ENCODE measurements at regions not wholly inside any gene's neighbourhood (a gene's known extent, or its start where the extent isn't known, plus 50 kb on each side); places are given as distances from the start of the nearest gene placed in this dataset.
"Not testable (repeated sequence)": the region's sequence is repeated elsewhere in the genome, so short reads cannot be mapped to it uniquely, and the experiment has no call there.

GRCh38 chr2:39487398-39488250, 50.5 kb upstream of the MAP4K3 start:
- no peak for DNase-seq (ENCODE audit: low read depth in 2 of 2)

GRCh38 chr2:39488450-39488849, 51.4 kb upstream of the MAP4K3 start:
- no peak for DNase-seq (ENCODE audit: low read depth in 2 of 2)

GRCh38 chr2:39490586-39490985, 53.5 kb upstream of the MAP4K3 start:
- DNase-seq (ENCODE audit: low read depth in 2 of 2): no peak

- DNase-seq (ENCODE audit: low read depth in 2 of 2): no peak
Observed at GRCh38 chr2:39491653-39492052, 54.6 kb upstream of the MAP4K3 start.

GRCh38 chr2:39492095-39492590, 55.1 kb upstream of the MAP4K3 start:
- no peak for DNase-seq (ENCODE audit: low read depth in 2 of 2)

- DNase-seq (ENCODE audit: low read depth in 2 of 2): no peak
Observed at GRCh38 chr2:39492716-39493115, 55.6 kb upstream of the MAP4K3 start.

DNA sequence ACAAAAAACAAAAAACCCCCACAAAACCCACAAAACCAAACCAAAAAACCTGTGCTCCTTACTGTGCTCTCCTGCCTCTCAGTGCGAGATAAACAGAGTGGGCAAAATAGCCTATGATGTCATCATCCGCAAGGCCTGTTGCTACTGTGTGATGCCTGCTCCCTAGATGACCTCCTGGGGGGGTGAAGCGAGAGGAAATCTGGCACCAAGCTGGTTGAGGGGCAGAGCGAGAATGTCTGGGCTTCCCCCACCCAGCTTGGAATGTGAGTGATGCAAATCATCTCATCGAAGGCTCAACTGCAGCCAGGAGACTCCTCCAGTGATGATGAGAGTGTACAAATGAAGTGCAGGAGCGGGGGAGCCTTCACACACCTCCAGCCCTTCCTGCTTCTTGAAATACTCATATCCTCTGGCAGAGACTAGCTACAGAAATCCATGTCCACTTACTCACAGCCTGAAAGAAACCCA, 57.7 kb upstream of the MAP4K3 start:
- no peak for DNase-seq (ENCODE audit: low read depth in 2 of 2)

DNA sequence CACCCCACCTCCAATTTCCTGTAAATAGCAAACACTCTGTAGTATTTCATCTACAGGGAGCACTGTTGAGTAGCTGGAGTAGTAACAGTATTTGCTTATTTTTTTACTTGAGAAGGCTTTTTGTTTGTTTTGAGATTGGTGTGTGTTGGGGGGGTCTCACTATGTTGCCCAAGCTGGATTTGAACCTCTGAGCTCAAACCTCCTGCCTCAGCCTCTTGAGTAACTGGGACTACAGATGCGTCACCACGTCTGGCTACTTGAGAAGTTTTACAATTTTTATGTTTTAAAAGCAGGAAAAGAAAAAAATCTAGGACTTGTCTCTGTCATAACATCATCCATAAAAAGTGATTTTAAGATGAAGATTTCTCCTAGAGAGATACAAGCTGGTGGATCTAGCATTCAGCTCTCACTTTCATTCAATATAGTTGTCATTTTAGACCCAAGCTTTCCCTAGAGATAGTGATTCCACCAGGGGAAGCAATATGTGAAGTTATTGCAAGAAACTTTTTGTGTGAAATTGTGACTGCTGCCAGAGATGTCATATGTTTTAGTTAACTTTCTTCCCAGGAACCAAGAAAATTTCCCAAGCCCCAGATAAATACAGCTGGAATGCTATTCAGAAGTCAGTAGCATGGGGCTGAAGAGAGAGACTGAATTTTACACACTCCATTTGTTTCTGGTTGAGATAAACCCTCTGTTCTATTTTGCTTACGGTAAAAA, 60.2 kb upstream of the MAP4K3 start:
- no peak for DNase-seq (ENCODE audit: low read depth in 2 of 2)

- DNase-seq (ENCODE audit: low read depth in 2 of 2): not testable (repeated sequence)
Observed at GRCh38 chr2:39498176-39498575, 61.1 kb upstream of the MAP4K3 start.

DNA sequence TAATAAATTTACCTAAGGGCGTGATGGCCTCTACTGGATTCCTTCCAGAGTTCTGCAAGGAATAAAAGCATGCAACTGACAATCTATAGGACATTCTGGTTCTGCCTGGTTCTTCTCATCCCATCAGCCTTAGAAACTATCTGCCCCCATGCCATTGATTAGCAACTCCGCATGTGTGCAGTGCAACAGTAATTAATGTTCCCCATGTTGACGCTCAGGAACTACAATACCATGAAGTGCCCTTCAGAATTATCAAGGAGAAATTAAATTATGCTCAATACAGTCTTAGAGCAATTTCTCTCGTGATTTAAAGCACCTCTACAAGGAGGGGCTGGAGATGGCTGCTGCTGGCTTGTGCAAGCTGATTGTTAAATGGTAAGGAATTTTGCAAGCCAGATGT, 61.7 kb upstream of the MAP4K3 start:
- DNase-seq (ENCODE audit: low read depth in 2 of 2): no peak

DNA sequence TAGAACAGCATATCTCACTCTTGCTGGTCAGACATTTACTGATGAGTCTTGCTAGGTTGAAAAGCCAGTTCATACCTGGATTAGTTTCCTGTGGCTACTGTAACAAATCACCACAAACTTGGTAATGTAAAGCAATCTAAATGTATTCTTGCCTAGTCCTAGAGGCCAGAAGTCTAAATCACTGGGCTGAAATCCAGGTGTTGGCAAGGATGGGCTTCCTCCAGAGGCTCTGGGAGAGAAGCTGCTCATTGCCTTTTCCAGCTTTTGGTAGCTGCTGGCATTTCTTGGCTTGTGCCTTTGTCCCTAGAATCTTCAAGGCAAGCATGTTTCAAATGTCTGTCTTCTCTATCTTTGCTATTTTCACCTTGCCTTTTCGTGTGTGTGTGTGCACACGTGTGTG, 62.3 kb upstream of the MAP4K3 start:
- no peak for DNase-seq (ENCODE audit: low read depth in 2 of 2)

DNA sequence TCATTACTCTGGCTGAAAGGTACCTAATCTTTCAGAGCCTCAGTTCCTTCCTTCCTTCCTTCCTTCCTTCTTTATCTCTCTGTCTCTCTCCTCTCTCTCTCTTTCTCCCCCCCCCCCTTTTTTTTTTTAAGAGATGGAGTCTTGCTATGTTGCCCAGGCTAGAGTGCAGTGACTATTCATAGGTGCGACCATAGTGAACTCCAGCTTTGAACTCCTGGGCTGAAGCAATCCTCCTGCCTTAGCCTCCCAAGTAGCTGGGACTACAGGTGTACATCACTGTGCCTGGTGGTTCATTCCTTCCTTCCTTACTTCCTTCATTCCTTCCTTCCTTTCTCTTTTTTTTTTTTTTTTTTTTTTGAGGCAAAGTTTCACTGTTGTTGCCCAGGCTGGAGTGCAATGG, 64.3 kb upstream of the MAP4K3 start:
- DNase-seq (ENCODE audit: low read depth in 2 of 2): no peak

- DNase-seq (ENCODE audit: low read depth in 2 of 2): no peak
Observed at GRCh38 chr2:39503277-39503676, 66.2 kb upstream of the MAP4K3 start.

DNA sequence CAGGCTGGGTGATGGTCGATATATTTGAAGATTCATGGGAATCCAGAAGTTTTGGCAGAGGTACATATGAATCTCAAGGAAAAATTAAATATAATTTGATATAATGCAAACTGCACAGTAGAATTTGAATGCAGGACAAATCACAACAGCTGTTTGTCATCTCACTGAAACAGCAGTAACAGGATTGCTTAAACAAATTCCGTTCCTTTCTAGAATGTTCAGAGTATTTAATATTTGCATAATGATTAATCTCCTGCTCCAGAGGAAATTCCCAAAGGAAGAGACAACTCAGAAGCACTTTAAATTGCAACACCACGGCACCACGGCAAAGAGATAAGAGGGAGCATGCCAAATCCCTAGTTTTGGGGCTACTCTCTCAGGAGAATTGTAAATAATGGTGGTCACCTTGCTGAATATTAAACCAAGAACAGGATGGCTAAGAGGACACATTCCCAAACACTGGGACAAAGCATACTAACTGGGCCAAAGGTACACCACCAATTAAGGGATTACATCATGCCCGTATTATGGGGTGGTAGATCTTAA, 67.8 kb upstream of the MAP4K3 start:
- DNase-seq (ENCODE audit: low read depth in 2 of 2): no peak

DNA sequence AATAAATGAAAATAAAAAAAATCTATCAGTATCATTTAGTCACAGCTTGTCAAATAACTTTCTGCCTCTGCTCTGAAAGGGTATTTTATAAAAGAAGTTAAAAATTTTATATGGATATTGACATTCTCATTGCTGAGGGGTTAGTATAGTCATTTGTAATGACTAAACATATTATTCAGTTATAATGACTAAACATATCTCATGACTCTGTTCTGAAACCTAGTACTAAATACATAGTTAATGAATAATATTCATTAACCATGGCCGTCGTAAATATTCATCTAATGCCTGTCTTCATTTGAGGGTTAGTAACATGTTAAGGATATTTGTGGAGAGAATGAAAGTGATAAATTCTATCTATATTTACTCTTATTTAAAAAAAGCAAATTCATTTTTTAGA, 69.1 kb upstream of the MAP4K3 start:
- no peak for DNase-seq (ENCODE audit: low read depth in 2 of 2)

GRCh38 chr2:39508198-39508597, 71.1 kb upstream of the MAP4K3 start:
- DNase-seq (ENCODE audit: low read depth in 2 of 2): no peak

GRCh38 chr2:39510140-39510539, 73.1 kb upstream of the MAP4K3 start:
- no peak for DNase-seq (ENCODE audit: low read depth in 2 of 2)

DNA sequence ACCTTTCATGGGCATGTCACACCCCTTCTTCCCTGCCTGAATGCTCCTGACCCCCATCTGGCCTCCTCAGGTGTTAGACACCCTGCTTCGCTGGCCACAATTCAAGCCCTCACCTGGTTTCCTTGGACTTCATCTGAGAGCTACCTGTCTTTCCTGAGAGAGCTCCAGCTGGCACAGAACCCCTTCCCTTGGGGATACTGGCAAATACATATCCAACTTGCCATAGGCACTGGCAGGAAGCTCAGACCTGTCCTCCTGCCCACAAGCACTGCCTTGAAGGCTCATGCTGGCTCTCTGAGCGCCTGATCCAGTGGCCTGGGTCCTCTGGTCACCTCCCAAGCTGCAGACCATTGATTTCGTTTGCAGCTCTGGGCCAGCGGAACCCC, 74.1 kb upstream of the MAP4K3 start:
- no peak for DNase-seq (ENCODE audit: low read depth in 2 of 2)

- no peak for DNase-seq (ENCODE audit: low read depth in 2 of 2)
Observed at GRCh38 chr2:39511605-39512433, 74.7 kb upstream of the MAP4K3 start.

GRCh38 chr2:39512434-39512935, 75.4 kb upstream of the MAP4K3 start:
- DNase-seq (ENCODE audit: low read depth in 2 of 2): no peak

GRCh38 chr2:39512941-39513340, 75.9 kb upstream of the MAP4K3 start:
- no peak for DNase-seq (ENCODE audit: low read depth in 2 of 2)
